PC-3 (cell line): ENCODE measurements at regions not wholly inside any gene's neighbourhood (a gene's known extent, or its start where the extent isn't known, plus 50 kb on each side); places are given as distances from the start of the nearest gene placed in this dataset.
A peak's percentile ranks its signal among the peaks of the same experiment; 100 is the strongest.

Experiments used
- ATAC-seq: fragments of 200-7000 bp; cut with Tn5 transposase; 2 replicates; pipeline ENCODE4 v1.9.1; 2020; ENCODE audit warnings: mild to moderate bottlenecking, moderate library complexity
- BruUV-seq: library from RNA; stranded (reverse); fragments of 400-500 nt; replicated peaks from 2 replicates; lab custom pipeline; 2021; lab: Mats Ljungman, UMichigan
- CTCF ChIA-PET: fragments of 300-600 bp; sonication (Branson Sonifier 250); formaldehyde crosslinking; loops from one replicate; lab custom pipeline; 2022; ENCODE audit warnings: antibody characterized with exemption; lab: Charles Lee
- POLR2A ChIA-PET: fragments of 300-600 bp; sonication (Branson Sonifier 250); formaldehyde crosslinking; loops from one replicate; lab custom pipeline; 2022; ENCODE audit warnings: antibody characterized with exemption; ENCODE audit not compliant: unreplicated experiment; lab: Charles Lee
- DNase-seq: peaks from one replicate; pipeline ENCODE4 v3.0.0-alpha.2; 2015
- H2AFZ ChIP-seq: fragments of 300-600 bp; sonication (generic); 2 replicates; pipeline ENCODE4 v1.6.0; 2016; ENCODE audit warnings: antibody characterized with exemption, low read length
- H3F3A ChIP-seq: fragments of 300-600 bp; sonication (generic); one replicate; pipeline ENCODE4 v1.6.0; 2017; ENCODE audit warnings: antibody characterized with exemption, low read length, control low read depth, mild to moderate bottlenecking; ENCODE audit not compliant: unreplicated experiment
- H3K27ac ChIP-seq: fragments of 300-600 bp; sonication (generic); 2 replicates; pipeline ENCODE4 v1.5.1; 2016; ENCODE audit warnings: mild to moderate bottlenecking, low read length
- H3K27me3 ChIP-seq: fragments of 300-600 bp; sonication (generic); 2 replicates; pipeline ENCODE4 v1.6.1; 2016; ENCODE audit warnings: low read length, mixed read lengths
- H3K36me3 ChIP-seq: fragments of 300-600 bp; sonication (generic); 2 replicates; pipeline ENCODE4 v1.6.1; 2016; ENCODE audit warnings: low read depth, mixed run types, low read length, mixed read lengths
- H3K4me1 ChIP-seq: fragments of 300-600 bp; sonication (generic); 2 replicates; pipeline ENCODE4 v1.5.1; 2016; ENCODE audit warnings: low read length; ENCODE audit not compliant: insufficient read depth
- H3K4me2 ChIP-seq: fragments of 300-600 bp; sonication (generic); 2 replicates; pipeline ENCODE4 v1.6.0; 2016; ENCODE audit warnings: low read length
- H3K4me3 ChIP-seq: fragments of 300-600 bp; sonication (generic); 2 replicates; pipeline ENCODE4 v1.5.1; 2016; ENCODE audit warnings: mild to moderate bottlenecking, low read length, mixed read lengths
- H3K79me2 ChIP-seq: fragments of 300-600 bp; sonication (generic); 2 replicates; pipeline ENCODE4 v1.6.1; 2017; ENCODE audit warnings: low read length, mixed read lengths
- H3K9ac ChIP-seq: fragments of 300-600 bp; sonication (generic); 2 replicates; pipeline ENCODE4 v1.6.0; 2016; ENCODE audit warnings: mild to moderate bottlenecking, low read length
- H3K9me2 ChIP-seq: fragments of 300-600 bp; sonication (generic); replicated peaks from 2 replicates; pipeline ENCODE4 v1.6.1; 2016; ENCODE audit warnings: mixed run types, low read length, mixed read lengths
- H3K9me3 ChIP-seq: fragments of 300-600 bp; sonication (generic); 2 replicates; pipeline ENCODE4 v1.6.1; 2016; ENCODE audit warnings: low read length, mixed read lengths
- H4K20me1 ChIP-seq: fragments of 300-600 bp; sonication (generic); 2 replicates; pipeline ENCODE4 v1.6.1; 2016; ENCODE audit warnings: low read length, mixed read lengths
- CTCF ChIP-seq: fragments of 300-600 bp; sonication (generic); conservative IDR thresholded peaks from 2 replicates; pipeline ENCODE4 v1.5.1; 2017; ENCODE audit warnings: antibody characterized with exemption, low read depth, mild to moderate bottlenecking, low read length
- EZH2 ChIP-seq: fragments of 300-600 bp; sonication (generic); IDR thresholded peaks from one replicate; pipeline ENCODE4 v1.6.1; 2017; ENCODE audit warnings: antibody characterized with exemption, mild to moderate bottlenecking, low read length; ENCODE audit not compliant: unreplicated experiment
- EZH2phosphoT487 ChIP-seq: fragments of 300-600 bp; sonication (generic); IDR thresholded peaks from 2 replicates; pipeline ENCODE4 v1.6.1; 2018; ENCODE audit warnings: mild to moderate bottlenecking, antibody characterized with exemption, low read length, borderline replicate concordance
- intact Hi-C: fragments of 100-400 bp; cut with micrococcal nuclease; formaldehyde crosslinking; loops from 2 replicates; pipeline ENCODE4 v1.9.0; 2023

- CTCF ChIA-PET: interaction anchor here (0.6 to 1.5 kb wide), 6 partner anchors 153 to 668 kb away, joined by 3 to 6 read pairs (median 4); no protein-coding TSS in a partner anchor
- DNase-seq: peak; percentile 93
- TF ChIP-seq CTCF: no peak
- no peak for TF ChIP-seq EZH2
- TF ChIP-seq EZH2phosphoT487: no peak
These were observed 66.9 kb upstream of the PRDX6 start for GRCh38 chr1:173410133-173410793.

DNA sequence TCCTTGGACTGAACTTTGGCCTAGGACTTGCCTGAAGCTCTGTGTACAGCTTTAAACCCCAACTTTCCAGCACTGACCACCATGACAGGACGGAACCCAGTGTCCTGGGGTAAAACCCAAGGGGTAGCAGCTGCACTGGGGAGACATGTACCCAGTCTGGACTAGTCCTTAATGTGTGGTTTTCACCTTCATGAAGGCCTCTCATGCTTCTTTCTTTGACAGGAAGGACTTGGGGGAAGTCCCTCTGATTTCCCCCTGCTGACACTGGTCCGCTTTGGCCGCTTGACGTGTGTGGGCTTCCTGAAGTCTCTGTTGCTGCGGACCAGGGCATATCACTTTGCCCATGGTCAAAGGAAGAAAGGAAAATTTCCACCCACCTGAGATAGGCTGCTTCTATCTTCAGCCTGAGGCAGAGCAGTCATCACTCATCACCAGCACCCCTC is 66.3 kb upstream of the PRDX6 start:
- intact Hi-C loops: no loop called here
- H3K4me2 ChIP-seq: no peak overlapping the region

More at GRCh38 chr1:173410133-173410793, 66.9 kb upstream of the PRDX6 start:
- Histone ChIP-seq H3K79me2 (no peaks in the 10 kb centered on the region), H2AFZ (no peak overlapping the region), H3K36me3 (no peaks in the 10 kb centered on the region), H3K9me3 (no peaks in the 10 kb centered on the region), H3K4me3 (no peak overlapping the region), H3K9me2 (no peaks in the 10 kb centered on the region), H3K27me3 (no peaks in the 10 kb centered on the region), H3F3A (peaks cover 21% of the 10 kb centered on the region), H3K9ac (no peak overlapping the region), H3K4me2 (peak overlapping the region; percentile 32), H3K4me1 (peaks cover 43% of the 10 kb centered on the region), H4K20me1 (no peaks in the 10 kb centered on the region), H3K27ac (peak overlapping the region; percentile 9; the same call in 1 of the 2 replicates)
- BruUV-seq: no TSS peak
- intact Hi-C loops: no loop called here
- POLR2A ChIA-PET: interaction anchor here (0.5 to 1.0 kb wide), 2 partner anchors 45 to 80 kb away, joined by 3 read pairs; no protein-coding TSS in a partner anchor
- peak; percentile 7 for ATAC-seq

More for the DNA sequence above, 66.3 kb upstream of the PRDX6 start:
- TF ChIP-seq EZH2phosphoT487: no peak
- TF ChIP-seq EZH2: no peak
- TF ChIP-seq CTCF: no peak
- Histone ChIP-seq H3K27me3 (no peaks in the 10 kb centered on the region), H3K9ac (no peak overlapping the region), H3K4me1 (peaks cover 37% of the 10 kb centered on the region), H4K20me1 (no peaks in the 10 kb centered on the region), H3K9me3 (no peaks in the 10 kb centered on the region), H2AFZ (no peak overlapping the region), H3K27ac (no peak overlapping the region), H3K4me3 (no peak overlapping the region), H3K36me3 (no peaks in the 10 kb centered on the region), H3F3A (peaks cover 15% of the 10 kb centered on the region), H3K79me2 (no peaks in the 10 kb centered on the region), H3K9me2 (no peaks in the 10 kb centered on the region)
- POLR2A ChIA-PET: no interaction called here
- DNase-seq (no peak), ATAC-seq (no peak)
- CTCF ChIA-PET: interaction anchor here (0.6 to 1.5 kb wide), 3 partner anchors 155 to 496 kb away, joined by 3 to 4 read pairs (median 4); no protein-coding TSS in a partner anchor
- BruUV-seq: no TSS peak
